OCI-LY7 (cell line): ENCODE measurements at regions not wholly inside any gene's neighbourhood (a gene's known extent, or its start where the extent isn't known, plus 50 kb on each side); places are given as distances from the start of the nearest gene placed in this dataset.

Experiments
- CTCF ChIP-seq: fragments of 200-600 bp; sonication (generic); conservative IDR thresholded peaks from 2 replicates; pipeline ENCODE4 v1.5.1; 2014; ENCODE audit warnings: mild to moderate bottlenecking, antibody characterized with exemption, low read length, moderate library complexity, mixed read lengths
- EZH2phosphoT487 ChIP-seq: fragments of 200-600 bp; sonication (generic); IDR thresholded peaks from 2 replicates; pipeline ENCODE4 v1.6.1; 2018; ENCODE audit warnings: low read depth, borderline replicate concordance, mild to moderate bottlenecking, mixed run types, antibody characterized with exemption, low read length, moderate library complexity, mixed read lengths

GRCh38 chr3:192040282-192041043 lies 579.5 kb downstream of the PYDC2 start:
- TF ChIP-seq CTCF, result no peak
- TF ChIP-seq EZH2phosphoT487, result no peak
